ENCODE measurements at regions not wholly inside any gene's neighbourhood (a gene's known extent, or its start where the extent isn't known, plus 50 kb on each side); places are given as distances from the start of the nearest gene placed in this dataset.

DNA sequence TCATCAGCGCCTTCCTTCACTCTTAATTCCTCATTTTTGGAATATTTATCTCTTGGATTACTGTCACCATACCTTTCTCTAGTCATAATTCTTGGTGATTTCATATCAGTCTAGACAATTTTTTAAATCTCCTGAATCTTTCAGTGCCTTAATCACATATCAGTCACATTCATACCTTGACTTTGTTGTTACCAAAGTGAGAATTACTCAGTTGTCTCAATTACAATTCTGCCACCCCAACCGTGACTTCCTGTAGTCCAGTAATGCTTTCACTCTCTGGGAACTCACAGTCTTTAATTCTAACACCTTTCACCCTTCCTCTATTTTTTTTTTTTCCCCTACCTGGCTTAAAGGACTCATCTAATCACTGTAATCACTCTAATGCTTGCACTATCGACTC, 1275.3 kb upstream of the TENM3 start:
- Histone ChIP-seq H3K9me3 (no peaks in the 10 kb centered on the region), H3K4me1 (no peaks in the 10 kb centered on the region), H3K4me3 (no peak overlapping the region), H3K27ac (no peak overlapping the region), H3K36me3 (no peaks in the 10 kb centered on the region), H3K27me3 (no peaks in the 10 kb centered on the region)
- TF ChIP-seq, protein P1, sequence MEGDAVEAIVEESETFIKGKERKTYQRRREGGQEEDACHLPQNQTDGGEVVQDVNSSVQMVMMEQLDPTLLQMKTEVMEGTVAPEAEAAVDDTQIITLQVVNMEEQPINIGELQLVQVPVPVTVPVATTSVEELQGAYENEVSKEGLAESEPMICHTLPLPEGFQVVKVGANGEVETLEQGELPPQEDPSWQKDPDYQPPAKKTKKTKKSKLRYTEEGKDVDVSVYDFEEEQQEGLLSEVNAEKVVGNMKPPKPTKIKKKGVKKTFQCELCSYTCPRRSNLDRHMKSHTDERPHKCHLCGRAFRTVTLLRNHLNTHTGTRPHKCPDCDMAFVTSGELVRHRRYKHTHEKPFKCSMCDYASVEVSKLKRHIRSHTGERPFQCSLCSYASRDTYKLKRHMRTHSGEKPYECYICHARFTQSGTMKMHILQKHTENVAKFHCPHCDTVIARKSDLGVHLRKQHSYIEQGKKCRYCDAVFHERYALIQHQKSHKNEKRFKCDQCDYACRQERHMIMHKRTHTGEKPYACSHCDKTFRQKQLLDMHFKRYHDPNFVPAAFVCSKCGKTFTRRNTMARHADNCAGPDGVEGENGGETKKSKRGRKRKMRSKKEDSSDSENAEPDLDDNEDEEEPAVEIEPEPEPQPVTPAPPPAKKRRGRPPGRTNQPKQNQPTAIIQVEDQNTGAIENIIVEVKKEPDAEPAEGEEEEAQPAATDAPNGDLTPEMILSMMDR (IDR thresholded peaks at IDR 0.05), result no peak
- DNase-seq, result no peak
- intact Hi-C loops (cut with DNase I), result no loop called here
- no peak for ATAC-seq

DNA sequence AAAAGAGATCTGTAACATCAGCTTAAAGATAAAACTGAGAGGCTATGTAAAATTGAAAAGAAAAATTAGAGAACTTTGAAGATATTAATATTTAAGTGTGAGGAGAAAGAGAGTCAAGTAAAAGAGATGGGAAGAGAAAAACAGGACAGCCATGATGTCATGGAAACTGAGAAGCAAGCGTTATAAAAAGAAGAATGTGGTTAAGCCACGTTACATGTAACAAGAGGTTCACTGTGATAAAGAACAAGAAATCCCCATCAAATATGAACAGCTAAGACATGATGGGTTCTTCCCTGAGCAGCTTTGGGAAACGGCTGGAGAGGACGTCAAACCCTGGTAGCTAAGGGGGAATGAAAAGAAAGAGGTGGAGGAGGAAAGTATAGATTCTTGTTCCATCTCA, 1269.3 kb upstream of the TENM3 start:
- Histone ChIP-seq H3K9me3 (no peaks in the 10 kb centered on the region), H3K27ac (no peak overlapping the region), H3K4me3 (no peak overlapping the region), H3K4me1 (no peaks in the 10 kb centered on the region), H3K27me3 (no peaks in the 10 kb centered on the region), H3K36me3 (no peaks in the 10 kb centered on the region)
- intact Hi-C loops (cut with DNase I), result no loop called here
- TF ChIP-seq, protein P1 (IDR thresholded peaks at IDR 0.05), result no peak
- ATAC-seq (no peak), DNase-seq (no peak)

DNA sequence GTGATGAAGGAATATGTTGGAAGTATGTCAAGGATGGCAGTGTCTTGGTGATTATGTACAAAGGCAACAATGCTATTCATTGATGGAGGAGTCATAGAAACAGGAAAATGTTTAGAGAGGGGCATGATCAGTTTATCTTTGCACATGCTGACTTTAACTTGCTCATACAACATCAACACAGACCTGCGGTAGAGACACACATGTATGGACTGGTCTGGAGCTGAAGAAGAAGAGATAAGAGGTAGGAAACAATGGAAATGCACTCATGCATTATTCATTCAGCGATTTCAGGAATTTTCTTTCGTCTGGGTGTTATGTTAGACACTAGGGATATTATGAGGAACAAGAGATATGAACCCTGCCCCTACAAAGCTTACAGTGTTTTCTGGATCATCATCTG, 1252.3 kb upstream of the TENM3 start:
- intact Hi-C loops (cut with DNase I), result no loop called here
- H3K27ac ChIP-seq, result no peak overlapping the region
- H3K4me1 ChIP-seq, result no peaks in the 10 kb centered on the region
- TF ChIP-seq, protein P1 (IDR thresholded peaks at IDR 0.05), result no peak
- ATAC-seq (no peak), DNase-seq (no peak)
- H3K9me3 ChIP-seq, result no peaks in the 10 kb centered on the region
- no peaks in the 10 kb centered on the region for H3K36me3 ChIP-seq
- H3K4me3 ChIP-seq, result no peak overlapping the region
- no peaks in the 10 kb centered on the region for H3K27me3 ChIP-seq

DNA sequence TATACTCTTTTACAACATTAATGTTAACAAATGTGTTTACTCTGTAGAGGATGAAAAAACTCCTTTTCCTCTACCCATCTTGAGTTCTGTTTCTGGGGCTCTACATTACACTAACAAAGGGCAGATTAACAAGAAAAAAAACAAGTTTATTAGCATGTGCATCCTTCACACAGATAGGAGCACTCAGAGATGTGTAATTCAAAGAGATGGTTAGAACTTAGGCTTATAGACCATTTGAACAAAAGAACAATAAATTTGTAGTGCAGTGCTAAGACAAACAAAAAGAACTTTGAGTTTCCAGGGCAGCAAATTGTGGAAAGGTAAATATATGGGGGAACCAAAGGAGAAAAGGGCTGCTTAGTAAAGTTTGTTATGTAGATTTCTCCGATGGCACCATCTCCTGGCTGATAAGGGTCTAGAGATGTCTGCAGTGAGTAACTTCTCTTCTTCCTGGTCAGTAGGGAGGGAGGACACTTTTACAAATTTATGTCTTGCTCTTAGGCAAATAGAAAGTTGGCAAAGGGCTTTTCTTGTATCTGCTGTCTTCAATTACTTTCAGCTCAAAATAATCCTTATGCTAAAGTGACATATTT, 1249.9 kb upstream of the TENM3 start:
- intact Hi-C loops (cut with DNase I), result no loop called here

DNA sequence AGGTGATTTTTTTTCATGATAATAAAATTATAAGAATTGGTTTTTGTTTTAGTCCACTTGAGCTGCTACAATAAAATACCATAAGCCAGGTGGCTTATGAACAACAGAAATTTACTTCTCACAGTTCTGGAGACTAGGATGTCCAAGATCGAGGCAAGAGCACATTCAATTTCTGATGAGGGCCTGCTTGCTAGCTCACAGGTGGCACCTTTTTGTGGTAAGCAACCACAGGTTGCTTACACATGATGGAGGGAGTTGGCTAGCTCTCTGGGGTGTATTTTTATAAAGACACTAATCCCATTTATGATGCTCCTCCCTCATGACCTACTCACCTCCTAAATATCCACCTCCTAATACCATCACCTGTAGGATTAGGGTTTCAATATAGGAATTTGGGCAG, 1248.5 kb upstream of the TENM3 start:
- ATAC-seq (no peak), DNase-seq (no peak)
- Histone ChIP-seq H3K4me1 (no peaks in the 10 kb centered on the region), H3K9me3 (no peaks in the 10 kb centered on the region), H3K36me3 (no peaks in the 10 kb centered on the region), H3K27me3 (no peaks in the 10 kb centered on the region), H3K4me3 (no peak overlapping the region), H3K27ac (no peak overlapping the region)
- TF ChIP-seq, protein P1 (IDR thresholded peaks at IDR 0.05), result no peak
- intact Hi-C loops (cut with DNase I), result no loop called here

More for the DNA sequence above, 1249.9 kb upstream of the TENM3 start:
- no peak for ATAC-seq
- H3K9me3 ChIP-seq, result no peaks in the 10 kb centered on the region
- TF ChIP-seq, protein P1 (IDR thresholded peaks at IDR 0.05), result no peak
- H3K27me3 ChIP-seq, result no peaks in the 10 kb centered on the region
- H3K4me3 ChIP-seq, result no peak overlapping the region
- no peak for DNase-seq
- no peak overlapping the region for H3K27ac ChIP-seq
- no peaks in the 10 kb centered on the region for H3K4me1 ChIP-seq
- H3K36me3 ChIP-seq, result no peaks in the 10 kb centered on the region

DNA sequence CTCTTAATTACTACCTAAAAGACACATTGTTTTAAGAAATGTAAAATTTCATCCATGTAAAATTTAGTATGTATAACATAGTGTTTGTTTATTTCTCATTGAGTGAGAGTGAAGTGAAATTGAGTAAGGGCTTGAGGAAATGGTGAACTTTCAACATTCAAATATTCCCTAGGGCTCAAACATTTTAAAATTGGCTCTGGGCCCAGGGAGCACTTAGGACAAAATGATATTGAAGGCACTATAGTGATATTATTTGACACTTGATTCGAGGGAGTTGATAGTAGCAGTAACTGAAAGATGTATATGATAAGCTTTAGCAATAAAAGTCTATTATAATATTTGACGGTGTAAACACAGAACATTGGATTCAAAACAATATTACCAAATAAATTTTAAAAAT, 1244.0 kb upstream of the TENM3 start:
- intact Hi-C loops (cut with DNase I), result no loop called here
- no peaks in the 10 kb centered on the region for H3K27me3 ChIP-seq
- H3K9me3 ChIP-seq, result no peaks in the 10 kb centered on the region
- ATAC-seq (no peak), DNase-seq (no peak)
- TF ChIP-seq, protein P1 (IDR thresholded peaks at IDR 0.05), result no peak
- no peaks in the 10 kb centered on the region for H3K4me1 ChIP-seq
- no peak overlapping the region for H3K4me3 ChIP-seq
- H3K36me3 ChIP-seq, result no peaks in the 10 kb centered on the region
- H3K27ac ChIP-seq, result no peak overlapping the region
